Stimulated activated naive CD4-positive, alpha-beta T cell treated with Interleukin-2 at 50 U/mL for 16 hours (primary cell): ENCODE measurements at regions not wholly inside any gene's neighbourhood (a gene's known extent, or its start where the extent isn't known, plus 50 kb on each side); places are given as distances from the start of the nearest gene placed in this dataset.

Experiments used
- DNase-seq: peaks from one replicate; lab custom pipeline; 2025; lab: John Stamatoyannopoulos, UW

DNA sequence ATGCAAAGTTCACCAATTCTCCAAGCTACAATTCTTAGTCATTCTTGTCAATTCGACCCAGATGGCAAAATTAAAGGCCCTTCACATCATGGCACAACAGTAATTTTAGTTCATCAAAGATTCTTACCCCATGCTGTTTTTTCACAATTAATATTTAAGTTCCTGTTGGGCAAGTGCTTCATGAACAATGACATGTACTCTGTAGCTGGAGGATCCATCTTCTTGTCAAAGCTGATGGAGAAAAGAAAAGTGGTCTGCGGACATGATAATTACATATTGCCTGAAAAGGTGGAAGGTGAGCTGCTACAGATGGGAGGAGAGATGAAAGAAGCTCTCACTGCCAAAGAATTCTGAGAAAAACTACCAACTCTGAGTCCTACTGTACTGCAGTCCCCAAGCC lies 1370.3 kb upstream of the SLC10A2 start:
- DNase-seq: no peak

- no peak for DNase-seq
Observed at GRCh38 chr13:104431895-104432294, 1365.7 kb upstream of the SLC10A2 start.

DNA sequence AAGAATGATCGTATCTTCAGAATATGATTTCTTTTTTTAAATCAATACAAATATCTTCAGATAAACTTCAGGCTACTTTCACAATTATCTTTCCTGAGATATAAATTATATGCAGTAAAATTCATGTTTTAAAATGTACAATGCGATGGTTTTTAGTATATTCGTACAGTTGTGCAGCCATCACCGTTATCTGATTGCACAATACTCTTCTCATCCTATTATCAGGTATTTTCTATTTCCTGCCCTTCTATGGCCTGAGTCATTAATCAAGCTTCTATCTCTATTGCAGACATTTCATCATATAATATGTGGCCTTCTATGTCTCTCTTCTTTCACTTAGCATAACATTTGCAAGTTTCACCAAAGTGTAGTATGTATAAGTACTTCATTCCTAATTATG lies 1360.2 kb upstream of the SLC10A2 start:
- DNase-seq: no peak

- no peak for DNase-seq
Observed at GRCh38 chr13:104422668-104423067, 1356.5 kb upstream of the SLC10A2 start.

GRCh38 chr13:104416973-104417372 lies 1350.8 kb upstream of the SLC10A2 start:
- no peak for DNase-seq

DNA sequence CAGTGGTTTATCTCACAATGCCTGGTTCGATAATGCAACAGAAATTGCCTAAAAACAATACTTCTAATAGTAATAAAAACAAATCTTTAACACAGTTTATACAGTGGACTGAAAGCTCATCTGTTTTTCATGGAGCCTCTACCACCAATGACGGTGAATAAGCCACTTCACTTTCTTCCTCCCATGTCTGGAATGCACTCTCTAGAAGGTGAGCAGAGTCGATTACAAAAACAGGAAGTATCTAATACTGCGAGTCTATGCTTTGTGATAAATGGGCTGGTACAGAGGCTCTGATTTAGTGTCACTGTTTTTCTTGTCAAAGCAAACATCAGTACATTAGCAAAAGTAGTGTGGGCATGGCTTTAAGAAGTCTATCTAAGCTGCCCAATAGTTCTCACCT lies 1348.6 kb upstream of the SLC10A2 start:
- no peak for DNase-seq

- DNase-seq: no peak
Observed at GRCh38 chr13:104414181-104414580, 1348.0 kb upstream of the SLC10A2 start.

- DNase-seq: no peak
Observed at GRCh38 chr13:104411141-104411765, 1345.0 kb upstream of the SLC10A2 start.

GRCh38 chr13:104408733-104409132 lies 1342.5 kb upstream of the SLC10A2 start:
- no peak for DNase-seq

GRCh38 chr13:104404325-104404724 lies 1338.1 kb upstream of the SLC10A2 start:
- no peak for DNase-seq

GRCh38 chr13:104389691-104390090 lies 1323.5 kb upstream of the SLC10A2 start:
- DNase-seq: no peak

- DNase-seq: no peak
Observed at GRCh38 chr13:104387510-104387909, 1321.3 kb upstream of the SLC10A2 start.

DNA sequence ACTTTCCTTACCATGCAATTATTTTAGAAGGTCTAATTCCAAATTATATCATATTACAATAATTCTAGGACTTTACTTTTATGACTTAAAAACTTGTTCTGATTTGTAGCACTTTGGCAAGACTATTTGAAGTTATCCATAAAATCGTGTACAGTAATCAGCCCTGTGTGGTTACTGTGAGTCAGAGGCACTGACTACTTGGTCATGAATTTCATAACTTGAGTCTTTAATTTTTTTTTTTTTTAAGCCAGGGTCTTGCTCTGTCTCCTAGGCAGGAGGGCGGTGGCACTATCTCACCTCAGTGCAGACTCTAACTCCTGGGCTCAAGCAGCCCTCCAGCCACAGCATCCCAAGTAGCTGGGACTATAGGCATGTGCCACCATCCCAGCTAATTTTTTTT lies 1319.2 kb upstream of the SLC10A2 start:
- no peak for DNase-seq

GRCh38 chr13:104382951-104383350 lies 1316.7 kb upstream of the SLC10A2 start:
- DNase-seq: no peak

DNA sequence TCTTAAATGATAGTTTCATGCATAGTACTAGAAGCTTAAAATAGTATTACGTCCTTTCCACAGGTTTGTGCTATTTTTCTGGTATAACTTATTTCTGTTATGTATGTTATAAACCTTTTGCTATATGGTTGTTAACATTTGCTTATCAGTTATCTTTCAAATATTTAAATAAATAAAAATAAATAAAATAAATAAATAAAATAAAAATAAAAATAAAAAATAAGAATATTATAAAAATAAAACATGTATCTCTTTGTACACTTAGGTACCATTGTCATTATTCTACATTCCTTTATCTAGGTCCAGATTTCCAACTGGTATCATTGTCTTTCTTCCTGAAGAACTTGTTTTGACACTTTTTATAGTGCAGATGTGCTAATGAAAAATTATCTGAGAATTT lies 1310.4 kb upstream of the SLC10A2 start:
- DNase-seq: no peak

DNA sequence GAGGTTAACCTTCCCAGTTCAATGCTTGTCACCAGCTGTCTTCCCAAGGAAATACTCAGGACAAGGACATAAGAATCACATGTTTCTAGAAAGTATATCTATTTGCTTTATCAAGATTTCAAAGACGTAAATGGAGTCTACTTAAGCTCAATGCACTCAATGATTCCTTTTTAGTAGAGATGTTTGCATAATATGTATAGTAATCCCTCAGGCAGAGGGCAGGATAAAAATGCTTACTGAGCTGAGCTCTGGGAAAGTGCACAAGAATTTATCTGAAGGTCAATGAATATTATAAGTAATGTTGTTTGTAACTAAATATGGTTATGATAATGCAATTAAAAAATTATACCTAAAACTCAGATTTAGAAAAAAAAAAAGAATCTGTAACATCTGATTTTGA lies 1309.4 kb upstream of the SLC10A2 start:
- no peak for DNase-seq

DNA sequence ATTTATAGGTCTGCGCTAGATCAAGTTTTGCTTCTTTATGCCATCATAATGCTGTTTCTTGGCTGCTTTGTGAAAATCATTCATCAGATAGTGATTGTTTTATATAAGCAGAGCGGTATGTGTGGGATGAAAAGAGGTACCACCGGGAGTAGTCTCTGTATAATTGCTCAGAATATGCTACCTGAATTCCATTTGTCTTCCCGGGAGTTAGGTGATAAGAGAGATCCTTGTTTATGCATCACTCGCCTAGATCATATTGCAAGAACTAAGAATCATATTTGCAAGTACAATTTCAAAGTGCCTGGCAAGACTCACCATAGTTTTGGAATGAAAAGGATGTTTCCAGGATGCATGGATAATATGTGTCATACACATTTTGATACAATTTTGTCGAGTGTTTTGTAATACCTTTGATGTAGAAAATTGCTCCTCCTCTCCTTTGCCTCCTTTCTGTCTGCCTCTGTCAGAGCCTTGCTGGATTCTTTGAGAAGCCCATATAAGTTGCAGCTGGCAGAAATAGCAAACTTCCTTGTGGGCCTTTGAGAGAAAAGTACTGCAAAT lies 1306.0 kb upstream of the SLC10A2 start:
- DNase-seq: no peak

DNA sequence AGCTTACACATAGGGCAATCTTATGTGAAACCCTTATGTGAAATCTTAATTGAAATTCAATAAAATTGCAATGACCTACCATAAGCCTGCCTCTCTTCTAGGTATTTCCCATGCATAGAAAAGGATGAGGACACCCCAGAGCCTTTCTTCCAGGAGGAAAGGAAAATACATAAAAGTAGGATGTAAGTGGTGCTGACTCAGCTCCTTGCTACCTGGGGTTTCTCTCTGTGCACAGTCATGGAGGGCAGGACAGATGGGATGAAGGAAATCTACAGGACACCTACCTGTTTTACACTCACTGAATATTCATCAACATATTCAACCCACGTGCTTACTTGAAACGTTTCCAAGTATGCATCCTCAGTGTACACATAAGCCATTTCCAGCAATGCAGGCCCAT lies 1299.2 kb upstream of the SLC10A2 start:
- DNase-seq: no peak

- DNase-seq: no peak
Observed at GRCh38 chr13:104357672-104358354, 1291.6 kb upstream of the SLC10A2 start.

DNA sequence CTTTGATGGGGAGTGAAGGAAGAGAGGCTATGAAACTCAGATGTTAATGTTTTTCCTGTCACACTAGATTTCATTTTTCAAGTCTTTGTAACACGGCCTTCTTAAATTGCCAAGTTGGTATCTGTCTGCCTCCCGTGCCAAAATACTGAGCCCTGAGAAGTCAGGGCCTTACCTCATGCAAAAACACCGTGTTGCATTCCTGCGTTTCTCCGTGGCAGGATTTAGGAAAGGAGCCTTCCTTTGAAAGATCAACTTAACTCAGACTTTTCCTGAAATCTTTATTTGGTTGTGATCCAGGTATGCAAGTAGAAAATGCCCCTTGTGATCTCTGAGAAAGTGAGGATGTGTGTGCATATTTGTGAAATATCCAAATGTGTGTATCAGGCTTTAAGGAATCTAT lies 1291.0 kb upstream of the SLC10A2 start:
- no peak for DNase-seq

- no peak for DNase-seq
Observed at GRCh38 chr13:104355041-104355670, 1288.9 kb upstream of the SLC10A2 start.

GRCh38 chr13:104327211-104327610 lies 1261.0 kb upstream of the SLC10A2 start:
- DNase-seq: no peak

- DNase-seq: no peak
Observed at GRCh38 chr13:104326523-104326922, 1260.3 kb upstream of the SLC10A2 start.
